HEK293 (cell line): ENCODE measurements at regions not wholly inside any gene's neighbourhood (a gene's known extent, or its start where the extent isn't known, plus 50 kb on each side); places are given as distances from the start of the nearest gene placed in this dataset.

Source experiments
- CTCF ChIA-PET: fragments of 350-600 bp; formaldehyde crosslinking; extraction: SDS; loops from one replicate; lab custom pipeline; 2021; ENCODE audit warnings: antibody characterized with exemption; lab: Yijun Ruan, JAX
- POLR2A ChIA-PET: fragments of 300-600 bp; formaldehyde crosslinking; extraction: SDS; loops from one replicate; lab custom pipeline; 2020; ENCODE audit warnings: antibody characterized with exemption, inconsistent platforms; lab: Yijun Ruan, JAX
- H3K27ac ChIP-seq: fragments of 200-500 bp; sonication (Bioruptor generic); 2 replicates; pipeline ENCODE4 v1.5.1; 2014; ENCODE audit warnings: low read depth, low read length, control low read depth, inconsistent platforms; ENCODE audit errors: extremely low read depth
- H3K36me3 ChIP-seq, 2 experiments: fragments of 200-500 bp in 1 of 2; sonication (Bioruptor generic) in 1 of 2; 1 replicate in 1 of 2; 2 replicates in 1 of 2; pipeline ENCODE4 v1.5.1; 2014 to 2017; ENCODE audit warnings: inconsistent platforms in 2 of 2, low read length in 2 of 2; ENCODE audit not compliant: control insufficient read depth in 2 of 2, insufficient read depth in 1 of 2
- H3K4me1 ChIP-seq: fragments of 200-500 bp; sonication (Bioruptor generic); 2 replicates; pipeline ENCODE4 v1.5.1; 2014; ENCODE audit warnings: mild to moderate bottlenecking, low read length, inconsistent platforms; ENCODE audit not compliant: control insufficient read depth, insufficient read depth
- H3K4me3 ChIP-seq: 2 replicates; pipeline ENCODE4 v1.5.1; 2011; ENCODE audit warnings: low read depth, mild to moderate bottlenecking, control low read depth, low read length, moderate library complexity
- H3K9me3 ChIP-seq: fragments of 200-500 bp; sonication (Bioruptor generic); 2 replicates; pipeline ENCODE4 v1.5.1; 2014; ENCODE audit warnings: low read depth, low read length, inconsistent platforms; ENCODE audit not compliant: control insufficient read depth, insufficient read depth
- BCL11A ChIP-seq: fragments of 450-650 bp; formaldehyde crosslinking; IDR thresholded peaks from 2 replicates; pipeline ENCODE4 v1.5.1; 2016; ENCODE audit warnings: low read depth, missing biosample characterization, missing genetic modification characterization
- HOXD13 ChIP-seq: sonication (generic); formaldehyde crosslinking; IDR thresholded peaks from 2 replicates; pipeline ENCODE4 v1.8.0; 2022; ENCODE audit warnings: missing genetic modification reagents, borderline replicate concordance
- KLF1 ChIP-seq: fragments of 450-650 bp; formaldehyde crosslinking; IDR thresholded peaks from 2 replicates; pipeline ENCODE4 v1.5.1; 2016; ENCODE audit warnings: missing biosample characterization, missing genetic modification characterization
- MYNN ChIP-seq: fragments of 450-650 bp; formaldehyde crosslinking; IDR thresholded peaks from 2 replicates; pipeline ENCODE4 v1.5.1; 2016; ENCODE audit warnings: missing biosample characterization, missing genetic modification characterization, borderline replicate concordance
- OSR2 ChIP-seq: fragments of 450-650 bp; formaldehyde crosslinking; IDR thresholded peaks from 2 replicates; pipeline ENCODE4 v1.5.1; 2016; ENCODE audit warnings: missing biosample characterization, missing genetic modification characterization
- OVOL3 ChIP-seq: fragments of 450-650 bp; formaldehyde crosslinking; IDR thresholded peaks from 2 replicates; pipeline ENCODE4 v1.5.1; 2016; ENCODE audit warnings: missing biosample characterization, missing genetic modification characterization
- SETDB1 ChIP-seq: IDR thresholded peaks from one replicate; pipeline ENCODE4 v1.6.1; 2017; ENCODE audit warnings: mild to moderate bottlenecking, low read length, moderate library complexity, mixed read lengths; ENCODE audit not compliant: insufficient read length
- SP2 ChIP-seq: fragments of 450-650 bp; formaldehyde crosslinking; IDR thresholded peaks from 2 replicates; pipeline ENCODE4 v1.5.1; 2016; ENCODE audit warnings: missing biosample characterization, missing genetic modification characterization
- SP7 ChIP-seq: fragments of 450-650 bp; formaldehyde crosslinking; IDR thresholded peaks from 2 replicates; pipeline ENCODE4 v1.5.1; 2016; ENCODE audit warnings: missing biosample characterization, missing genetic modification characterization
- WT1 ChIP-seq: fragments of 450-650 bp; formaldehyde crosslinking; IDR thresholded peaks from 2 replicates; pipeline ENCODE4 v1.5.1; 2016; ENCODE audit warnings: missing biosample characterization, missing genetic modification characterization
- ZBTB7A ChIP-seq: fragments of 450-650 bp; formaldehyde crosslinking; IDR thresholded peaks from 2 replicates; pipeline ENCODE4 v1.5.1; 2016; ENCODE audit warnings: low read depth, missing biosample characterization, missing genetic modification characterization
- ZIC2 ChIP-seq: fragments of 450-650 bp; formaldehyde crosslinking; IDR thresholded peaks from 2 replicates; pipeline ENCODE4 v1.5.1; 2016; ENCODE audit warnings: missing biosample characterization, missing genetic modification characterization
- ZNF133 ChIP-seq: fragments of 450-650 bp; formaldehyde crosslinking; IDR thresholded peaks from 2 replicates; pipeline ENCODE4 v1.5.1; 2016; ENCODE audit warnings: missing biosample characterization, missing genetic modification characterization
- ZNF174 ChIP-seq: fragments of 450-650 bp; formaldehyde crosslinking; IDR thresholded peaks from 2 replicates; pipeline ENCODE4 v1.5.0; 2017; ENCODE audit warnings: missing biosample characterization, mild to moderate bottlenecking, missing genetic modification characterization
- ZNF184 ChIP-seq: fragments of 450-650 bp; IDR thresholded peaks from 2 replicates; pipeline ENCODE4 v1.5.1; 2018; ENCODE audit warnings: missing biosample characterization, mild to moderate bottlenecking, missing genetic modification characterization
- ZNF248 ChIP-seq: fragments of 450-650 bp; formaldehyde crosslinking; IDR thresholded peaks from 2 replicates; pipeline ENCODE4 v1.5.1; 2017; ENCODE audit warnings: missing biosample characterization, missing genetic modification characterization
- ZNF311 ChIP-seq: fragments of 450-650 bp; formaldehyde crosslinking; IDR thresholded peaks from 2 replicates; pipeline ENCODE4 v1.5.1; 2017; ENCODE audit warnings: missing biosample characterization, missing genetic modification characterization, borderline replicate concordance
- ZNF544 ChIP-seq: fragments of 450-650 bp; formaldehyde crosslinking; IDR thresholded peaks from 2 replicates; pipeline ENCODE4 v1.5.0; 2017; ENCODE audit warnings: missing biosample characterization, missing genetic modification characterization
- ZNF830 ChIP-seq: fragments of 450-650 bp; IDR thresholded peaks from 2 replicates; pipeline ENCODE4 v1.5.0; 2018; ENCODE audit warnings: missing biosample characterization, missing genetic modification characterization, low read depth, mild to moderate bottlenecking, moderate library complexity
- TF ChIP-seq, protein P1 (sequence below): fragments of 450-650 bp; formaldehyde crosslinking; conservative IDR thresholded peaks from 2 replicates; pipeline ENCODE4 v1.5.1; 2016; ENCODE audit warnings: low read depth, missing biosample characterization, missing genetic modification characterization
- TF ChIP-seq, protein P2 (sequence below): fragments of 450-650 bp; formaldehyde crosslinking; IDR thresholded peaks from 2 replicates; pipeline ENCODE4 v1.5.1; 2017; ENCODE audit warnings: missing biosample characterization, missing genetic modification characterization
- TF ChIP-seq, protein P3 (sequence below): fragments of 450-650 bp; formaldehyde crosslinking; IDR thresholded peaks from 2 replicates; pipeline ENCODE4 v1.5.1; 2016; ENCODE audit warnings: missing biosample characterization, missing genetic modification characterization
- TF ChIP-seq, protein P4 (sequence below): fragments of 450-650 bp; formaldehyde crosslinking; IDR thresholded peaks from 2 replicates; pipeline ENCODE4 v1.5.1; 2016; ENCODE audit warnings: missing biosample characterization, missing genetic modification characterization
- TF ChIP-seq, protein P5 (sequence below): fragments of 450-650 bp; formaldehyde crosslinking; IDR thresholded peaks from 2 replicates; pipeline ENCODE4 v1.5.1; 2016; ENCODE audit warnings: missing biosample characterization, missing genetic modification characterization

DNA sequence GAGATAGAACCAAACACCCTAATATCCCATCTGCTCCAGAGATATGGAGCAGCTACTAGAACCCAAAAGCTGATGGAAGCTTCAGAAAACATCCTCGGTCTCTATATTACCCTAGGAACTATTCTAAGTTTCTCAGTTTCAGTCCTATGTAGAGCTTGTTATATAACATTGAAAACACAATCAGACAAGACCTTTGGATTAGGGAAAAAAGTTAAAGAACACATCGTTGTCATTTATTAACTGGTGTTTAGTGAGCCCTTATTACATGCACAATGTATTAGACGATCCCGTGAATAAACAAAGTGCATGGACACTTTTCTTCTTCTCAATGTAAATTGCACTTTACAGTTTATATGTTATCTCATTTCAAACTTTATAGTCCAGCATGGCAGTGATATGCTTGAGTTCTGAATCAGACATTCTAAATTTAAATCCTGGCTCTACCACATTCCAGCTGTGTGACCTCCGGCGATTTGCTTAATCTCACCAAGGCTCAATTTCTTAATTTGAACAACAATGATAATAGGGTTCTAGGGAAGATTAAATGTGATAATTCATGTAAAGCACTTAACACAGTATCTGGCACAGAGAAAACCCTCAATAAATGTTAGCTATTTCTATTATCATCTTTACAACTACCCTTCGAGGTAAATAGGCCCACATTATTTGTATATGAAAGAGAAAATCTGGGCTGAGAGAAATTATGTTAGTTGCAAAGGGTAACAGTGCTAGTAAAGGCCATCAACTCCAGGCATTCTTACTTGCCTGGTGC, 83.6 kb upstream of the PIK3C3 start (continued):
- TF ChIP-seq, protein P1, sequence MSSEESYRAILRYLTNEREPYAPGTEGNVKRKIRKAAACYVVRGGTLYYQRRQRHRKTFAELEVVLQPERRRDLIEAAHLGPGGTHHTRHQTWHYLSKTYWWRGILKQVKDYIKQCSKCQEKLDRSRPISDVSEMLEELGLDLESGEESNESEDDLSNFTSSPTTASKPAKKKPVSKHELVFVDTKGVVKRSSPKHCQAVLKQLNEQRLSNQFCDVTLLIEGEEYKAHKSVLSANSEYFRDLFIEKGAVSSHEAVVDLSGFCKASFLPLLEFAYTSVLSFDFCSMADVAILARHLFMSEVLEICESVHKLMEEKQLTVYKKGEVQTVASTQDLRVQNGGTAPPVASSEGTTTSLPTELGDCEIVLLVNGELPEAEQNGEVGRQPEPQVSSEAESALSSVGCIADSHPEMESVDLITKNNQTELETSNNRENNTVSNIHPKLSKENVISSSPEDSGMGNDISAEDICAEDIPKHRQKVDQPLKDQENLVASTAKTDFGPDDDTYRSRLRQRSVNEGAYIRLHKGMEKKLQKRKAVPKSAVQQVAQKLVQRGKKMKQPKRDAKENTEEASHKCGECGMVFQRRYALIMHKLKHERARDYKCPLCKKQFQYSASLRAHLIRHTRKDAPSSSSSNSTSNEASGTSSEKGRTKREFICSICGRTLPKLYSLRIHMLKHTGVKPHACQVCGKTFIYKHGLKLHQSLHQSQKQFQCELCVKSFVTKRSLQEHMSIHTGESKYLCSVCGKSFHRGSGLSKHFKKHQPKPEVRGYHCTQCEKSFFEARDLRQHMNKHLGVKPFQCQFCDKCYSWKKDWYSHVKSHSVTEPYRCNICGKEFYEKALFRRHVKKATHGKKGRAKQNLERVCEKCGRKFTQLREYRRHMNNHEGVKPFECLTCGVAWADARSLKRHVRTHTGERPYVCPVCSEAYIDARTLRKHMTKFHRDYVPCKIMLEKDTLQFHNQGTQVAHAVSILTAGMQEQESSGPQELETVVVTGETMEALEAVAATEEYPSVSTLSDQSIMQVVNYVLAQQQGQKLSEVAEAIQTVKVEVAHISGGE (tag by site-specific recombination): no peak
- TF ChIP-seq SETDB1 (no peak), WT1 (tag by site-specific recombination) (no peak)

DNA sequence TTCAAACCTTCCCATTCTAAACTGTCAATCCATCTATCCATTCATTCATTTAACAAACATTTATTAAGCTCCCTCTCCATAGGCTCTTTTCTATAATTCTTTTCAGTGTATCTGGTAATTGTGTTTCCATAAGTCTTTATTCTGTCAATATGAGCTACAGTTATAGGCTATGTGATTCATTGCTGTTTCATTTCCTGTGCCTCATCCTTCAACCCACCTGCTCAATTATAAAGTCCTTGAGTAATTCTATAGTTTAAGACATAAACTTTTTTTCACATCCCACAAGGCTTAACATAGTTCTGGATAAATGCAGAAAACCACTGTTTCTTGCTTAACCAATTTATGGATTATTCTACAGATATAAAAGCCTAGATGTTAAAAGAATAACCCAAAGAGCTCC, 84.2 kb upstream of the PIK3C3 start:
- Histone ChIP-seq H3K4me3 (no peak overlapping the region), H3K36me3 (no peaks in the 10 kb centered on the region), H3K9me3 (no peaks in the 10 kb centered on the region), H3K27ac (no peak overlapping the region), H3K4me1 (peaks cover 5% of the 10 kb centered on the region; the same call in 1 of the 2 replicates)
- TF ChIP-seq, protein P2, sequence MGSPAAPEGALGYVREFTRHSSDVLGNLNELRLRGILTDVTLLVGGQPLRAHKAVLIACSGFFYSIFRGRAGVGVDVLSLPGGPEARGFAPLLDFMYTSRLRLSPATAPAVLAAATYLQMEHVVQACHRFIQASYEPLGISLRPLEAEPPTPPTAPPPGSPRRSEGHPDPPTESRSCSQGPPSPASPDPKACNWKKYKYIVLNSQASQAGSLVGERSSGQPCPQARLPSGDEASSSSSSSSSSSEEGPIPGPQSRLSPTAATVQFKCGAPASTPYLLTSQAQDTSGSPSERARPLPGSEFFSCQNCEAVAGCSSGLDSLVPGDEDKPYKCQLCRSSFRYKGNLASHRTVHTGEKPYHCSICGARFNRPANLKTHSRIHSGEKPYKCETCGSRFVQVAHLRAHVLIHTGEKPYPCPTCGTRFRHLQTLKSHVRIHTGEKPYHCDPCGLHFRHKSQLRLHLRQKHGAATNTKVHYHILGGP (tag by site-specific recombination): no peak
- TF ChIP-seq BCL11A (no peak), ZNF174 (tag by site-specific recombination) (no peak), ZNF830 (tag by site-specific recombination) (no peak)
- ChIA-PET CTCF (interaction anchor here (0.6 to 1.3 kb wide), 3 partner anchors 17 to 544 kb away, joined by 3 to 5 read pairs (median 4); no protein-coding TSS in a partner anchor), POLR2A (no interaction called here)

DNA sequence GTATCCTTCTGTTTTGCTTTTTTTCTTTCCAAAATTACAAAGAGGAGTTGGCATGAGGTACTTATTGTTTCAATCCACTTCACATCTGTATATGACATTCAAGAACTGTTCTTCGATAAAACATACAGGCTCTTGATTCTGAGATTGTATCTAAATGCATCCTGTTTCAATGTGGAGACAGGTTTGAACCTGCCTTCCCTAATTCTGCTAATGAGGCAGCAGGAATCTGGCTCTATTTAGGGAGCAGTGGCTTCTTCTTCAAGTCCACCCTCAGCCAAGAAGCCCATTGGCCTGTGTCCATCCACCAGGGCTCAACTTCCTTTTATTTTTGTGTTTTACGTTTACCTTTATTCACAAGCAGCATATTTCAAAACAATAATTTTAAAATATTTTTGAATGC, 84.8 kb upstream of the PIK3C3 start:
- Histone ChIP-seq H3K27ac (no peak overlapping the region), H3K9me3 (no peaks in the 10 kb centered on the region), H3K4me1 (peaks cover 5% of the 10 kb centered on the region; the same call in 1 of the 2 replicates), H3K36me3 (no peaks in the 10 kb centered on the region), H3K4me3 (no peak overlapping the region)
- ChIA-PET POLR2A (interaction anchor here (0.5 kb wide), 1 partner anchor 11 kb away, joined by 3 read pairs; no protein-coding TSS in a partner anchor), CTCF (interaction anchor here (1.2 to 1.3 kb wide), 2 partner anchors 9 to 38 kb away, joined by 3 read pairs; no protein-coding TSS in a partner anchor)
- TF ChIP-seq KLF1 (no peak), OSR2 (tag by site-specific recombination) (no peak), ZNF184 (tag by site-specific recombination) (no peak), MYNN (tag by site-specific recombination) (no peak), OVOL3 (tag by site-specific recombination) (no peak), ZNF311 (tag by site-specific recombination) (no peak), ZIC2 (no peak), ZNF248 (no peak), ZNF133 (tag by site-specific recombination) (no peak), ZBTB7A (tag by site-specific recombination) (no peak), ZNF544 (tag by site-specific recombination) (no peak), SP7 (tag by site-specific recombination) (no peak), SP2 (tag by site-specific recombination) (no peak), HOXD13 (CRISPR knock-in tag) (no peak)
- TF ChIP-seq, protein P3, sequence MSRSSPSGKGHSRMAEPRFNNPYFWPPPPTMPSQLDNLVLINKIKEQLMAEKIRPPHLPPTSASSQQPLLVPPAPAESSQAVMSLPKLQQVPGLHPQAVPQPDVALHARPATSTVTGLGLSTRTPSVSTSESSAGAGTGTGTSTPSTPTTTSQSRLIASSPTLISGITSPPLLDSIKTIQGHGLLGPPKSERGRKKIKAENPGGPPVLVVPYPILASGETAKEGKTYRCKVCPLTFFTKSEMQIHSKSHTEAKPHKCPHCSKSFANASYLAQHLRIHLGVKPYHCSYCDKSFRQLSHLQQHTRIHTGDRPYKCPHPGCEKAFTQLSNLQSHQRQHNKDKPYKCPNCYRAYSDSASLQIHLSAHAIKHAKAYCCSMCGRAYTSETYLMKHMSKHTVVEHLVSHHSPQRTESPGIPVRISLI (tag by site-specific recombination): no peak
- TF ChIP-seq, protein P4, sequence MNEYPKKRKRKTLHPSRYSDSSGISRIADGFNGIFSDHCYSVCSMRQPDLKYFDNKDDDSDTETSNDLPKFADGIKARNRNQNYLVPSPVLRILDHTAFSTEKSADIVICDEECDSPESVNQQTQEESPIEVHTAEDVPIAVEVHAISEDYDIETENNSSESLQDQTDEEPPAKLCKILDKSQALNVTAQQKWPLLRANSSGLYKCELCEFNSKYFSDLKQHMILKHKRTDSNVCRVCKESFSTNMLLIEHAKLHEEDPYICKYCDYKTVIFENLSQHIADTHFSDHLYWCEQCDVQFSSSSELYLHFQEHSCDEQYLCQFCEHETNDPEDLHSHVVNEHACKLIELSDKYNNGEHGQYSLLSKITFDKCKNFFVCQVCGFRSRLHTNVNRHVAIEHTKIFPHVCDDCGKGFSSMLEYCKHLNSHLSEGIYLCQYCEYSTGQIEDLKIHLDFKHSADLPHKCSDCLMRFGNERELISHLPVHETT (tag by site-specific recombination): no peak
- TF ChIP-seq, protein P5, sequence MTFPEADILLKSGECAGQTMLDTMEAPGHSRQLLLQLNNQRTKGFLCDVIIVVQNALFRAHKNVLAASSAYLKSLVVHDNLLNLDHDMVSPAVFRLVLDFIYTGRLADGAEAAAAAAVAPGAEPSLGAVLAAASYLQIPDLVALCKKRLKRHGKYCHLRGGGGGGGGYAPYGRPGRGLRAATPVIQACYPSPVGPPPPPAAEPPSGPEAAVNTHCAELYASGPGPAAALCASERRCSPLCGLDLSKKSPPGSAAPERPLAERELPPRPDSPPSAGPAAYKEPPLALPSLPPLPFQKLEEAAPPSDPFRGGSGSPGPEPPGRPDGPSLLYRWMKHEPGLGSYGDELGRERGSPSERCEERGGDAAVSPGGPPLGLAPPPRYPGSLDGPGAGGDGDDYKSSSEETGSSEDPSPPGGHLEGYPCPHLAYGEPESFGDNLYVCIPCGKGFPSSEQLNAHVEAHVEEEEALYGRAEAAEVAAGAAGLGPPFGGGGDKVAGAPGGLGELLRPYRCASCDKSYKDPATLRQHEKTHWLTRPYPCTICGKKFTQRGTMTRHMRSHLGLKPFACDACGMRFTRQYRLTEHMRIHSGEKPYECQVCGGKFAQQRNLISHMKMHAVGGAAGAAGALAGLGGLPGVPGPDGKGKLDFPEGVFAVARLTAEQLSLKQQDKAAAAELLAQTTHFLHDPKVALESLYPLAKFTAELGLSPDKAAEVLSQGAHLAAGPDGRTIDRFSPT: no peak
